ENCODE measurements at regions not wholly inside any gene's neighbourhood (a gene's known extent, or its start where the extent isn't known, plus 50 kb on each side); places are given as distances from the start of the nearest gene placed in this dataset.

DNA sequence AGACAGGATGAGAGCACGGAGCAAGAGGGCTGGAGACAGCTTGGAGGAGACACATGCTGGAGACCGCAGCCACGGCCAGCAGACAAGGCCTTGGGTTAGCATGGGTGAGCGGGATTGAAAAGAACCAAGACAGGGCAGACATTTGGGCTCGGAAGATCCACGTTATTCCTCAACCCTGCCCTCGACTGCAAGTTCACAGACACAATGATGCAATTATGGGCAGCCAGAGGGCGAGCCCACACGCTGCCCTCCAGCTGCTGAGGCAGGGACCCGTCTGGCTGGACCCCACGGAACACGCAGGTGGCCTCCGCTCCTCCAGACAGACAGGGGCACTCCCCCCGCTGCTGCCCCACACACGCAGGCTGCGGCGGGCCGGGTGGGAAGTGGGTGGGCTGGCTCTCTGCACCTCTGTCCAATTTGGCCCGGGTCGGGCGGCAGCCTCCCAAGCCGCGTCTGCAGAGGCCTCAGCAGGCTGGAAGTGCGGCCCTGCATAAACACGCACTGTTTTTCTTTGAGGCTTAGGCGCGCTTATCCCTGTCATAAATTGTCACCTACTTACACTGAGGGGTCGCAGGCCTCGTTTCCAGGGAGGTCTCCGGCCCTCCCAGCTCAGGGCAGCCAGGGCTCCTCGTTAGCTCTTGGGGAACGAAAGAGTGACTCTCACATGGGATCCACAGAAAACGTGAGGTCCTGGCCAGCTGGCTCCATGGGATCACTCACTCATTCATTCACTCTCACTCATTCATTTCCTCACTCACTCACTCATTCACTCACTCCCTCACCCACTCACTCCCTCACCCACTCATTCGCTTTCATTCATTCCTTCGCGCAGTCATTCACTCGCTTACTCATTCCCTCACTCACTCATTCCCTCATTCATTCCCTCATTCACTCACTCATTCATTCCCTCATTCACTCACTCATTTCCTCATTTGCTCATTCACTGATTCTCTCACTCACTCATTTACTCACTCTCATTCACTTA lies 303.9 kb downstream of the C16orf95 start:
- Histone ChIP-seq H3K9me2 (ENCODE audit: insufficient read depth, low read length) (no peaks in the 10 kb centered on the region), H3K27ac (ENCODE audit: low read depth, low read length, poor library complexity, severe bottlenecking) (no peak overlapping the region), H3K79me2 (ENCODE audit: insufficient read depth, low read depth, low read length) (no peaks in the 10 kb centered on the region), H3K36me3 (ENCODE audit: insufficient read depth, low read length) (no peaks in the 10 kb centered on the region), H3K9me3 (ENCODE audit: low read length) (no peaks in the 10 kb centered on the region), H3K4me1 (ENCODE audit: insufficient read depth, low read length, poor library complexity, severe bottlenecking) (no peaks in the 10 kb centered on the region), H3K4me2 (ENCODE audit: low read length) (no peak overlapping the region), H4K20me1 (ENCODE audit: insufficient read depth, low read length) (no peaks in the 10 kb centered on the region), H3K4me3 (ENCODE audit: low read depth, low read length, poor library complexity, severe bottlenecking) (no peak overlapping the region), H2AFZ (ENCODE audit: low read length) (no peak overlapping the region)
- intact Hi-C loops (cut with micrococcal nuclease; ENCODE audit: unreplicated experiment), result no loop called here
- TF ChIP-seq CTCF (conservative IDR thresholded peaks at IDR 0.05; ENCODE audit: low read length), result no peak
- TF ChIP-seq EZH2phosphoT487 (IDR thresholded peaks at IDR 0.05; ENCODE audit: borderline replicate concordance, low read depth, low read length), result no peak
- ChIA-PET POLR2A (no interaction called here), CTCF (ENCODE audit: unreplicated experiment) (no interaction called here)
- BruUV-seq (replicated peaks), result no TSS peak
- no peak for DNase-seq (ENCODE audit: low spot score)

DNA sequence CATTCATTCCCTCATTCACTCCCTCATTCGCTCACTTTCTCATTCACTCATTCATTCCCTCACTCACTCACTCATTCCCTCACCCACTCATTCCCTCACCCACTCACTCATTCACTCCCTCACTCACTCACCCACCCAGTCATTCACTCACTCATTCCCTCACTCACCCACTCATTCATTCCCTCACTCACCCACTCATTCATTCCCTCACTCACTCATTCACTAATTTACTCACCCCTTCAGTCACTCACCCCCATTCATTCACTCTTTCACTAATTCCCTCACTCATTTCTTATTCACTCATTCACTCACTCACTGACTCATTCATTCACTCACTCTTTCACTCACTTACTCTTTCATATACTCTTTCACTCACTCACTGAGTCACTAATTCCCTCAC lies 303.1 kb downstream of the C16orf95 start:
- intact Hi-C loops (cut with micrococcal nuclease; ENCODE audit: unreplicated experiment), result no loop called here
- Histone ChIP-seq H3K36me3 (ENCODE audit: insufficient read depth, low read length) (no peaks in the 10 kb centered on the region), H4K20me1 (ENCODE audit: insufficient read depth, low read length) (no peaks in the 10 kb centered on the region), H3K27ac (ENCODE audit: low read depth, low read length, poor library complexity, severe bottlenecking) (no peak overlapping the region), H3K9me2 (ENCODE audit: insufficient read depth, low read length) (no peaks in the 10 kb centered on the region), H3K9me3 (ENCODE audit: low read length) (no peaks in the 10 kb centered on the region), H3K79me2 (ENCODE audit: insufficient read depth, low read depth, low read length) (no peaks in the 10 kb centered on the region), H3K4me3 (ENCODE audit: low read depth, low read length, poor library complexity, severe bottlenecking) (no peak overlapping the region), H3K4me1 (ENCODE audit: insufficient read depth, low read length, poor library complexity, severe bottlenecking) (no peaks in the 10 kb centered on the region), H2AFZ (ENCODE audit: low read length) (no peak overlapping the region), H3K4me2 (ENCODE audit: low read length) (no peak overlapping the region)
- POLR2A ChIA-PET, result no interaction called here
- no peak for DNase-seq (ENCODE audit: low spot score)
- TF ChIP-seq CTCF (conservative IDR thresholded peaks at IDR 0.05; ENCODE audit: low read length) (no peak), EZH2phosphoT487 (IDR thresholded peaks at IDR 0.05; ENCODE audit: borderline replicate concordance, low read depth, low read length) (no peak)
- CTCF ChIA-PET (ENCODE audit: unreplicated experiment), result no interaction called here
- BruUV-seq (replicated peaks), result no TSS peak

GRCh38 chr16:87015021-87015420 lies 302.2 kb downstream of the C16orf95 start:
- no peak overlapping the region for H2AFZ ChIP-seq (ENCODE audit: low read length)
- no peaks in the 10 kb centered on the region for H3K36me3 ChIP-seq (ENCODE audit: insufficient read depth, low read length)
- no peaks in the 10 kb centered on the region for H3K79me2 ChIP-seq (ENCODE audit: insufficient read depth, low read depth, low read length)
- H3K4me1 ChIP-seq (ENCODE audit: insufficient read depth, low read length, poor library complexity, severe bottlenecking), result no peaks in the 10 kb centered on the region
- BruUV-seq (replicated peaks), result no TSS peak
- no peaks in the 10 kb centered on the region for H3K9me2 ChIP-seq (ENCODE audit: insufficient read depth, low read length)
- no peaks in the 10 kb centered on the region for H4K20me1 ChIP-seq (ENCODE audit: insufficient read depth, low read length)
- no peaks in the 10 kb centered on the region for H3K9me3 ChIP-seq (ENCODE audit: low read length)
- intact Hi-C loops (cut with micrococcal nuclease; ENCODE audit: unreplicated experiment), result no loop called here
- DNase-seq (ENCODE audit: low spot score), result no peak
- no peak overlapping the region for H3K4me2 ChIP-seq (ENCODE audit: low read length)
- no peak overlapping the region for H3K27ac ChIP-seq (ENCODE audit: low read depth, low read length, poor library complexity, severe bottlenecking)
- ChIA-PET POLR2A (no interaction called here), CTCF (ENCODE audit: unreplicated experiment) (no interaction called here)
- TF ChIP-seq CTCF (conservative IDR thresholded peaks at IDR 0.05; ENCODE audit: low read length), result no peak
- no peak for TF ChIP-seq EZH2phosphoT487 (IDR thresholded peaks at IDR 0.05; ENCODE audit: borderline replicate concordance, low read depth, low read length)
- no peak overlapping the region for H3K4me3 ChIP-seq (ENCODE audit: low read depth, low read length, poor library complexity, severe bottlenecking)

Data from OCI-LY7 (cell line).